Ovary (tissue), 7 donors: ENCODE measurements at regions not wholly inside any gene's neighbourhood (a gene's known extent, or its start where the extent isn't known, plus 50 kb on each side); places are given as distances from the start of the nearest gene placed in this dataset.

Experiments used
- DNase-seq, 5 donors: peaks; one replicate each; pipeline ENCODE4 v3.0.0-alpha.2; 2019 to 2020
- H3K27ac ChIP-seq, 2 donors: fragments of 200-600 bp; one replicate each; pipeline versions ENCODE4 v1.5.1 to v1.8.0; 2019 to 2022
- H3K27me3 ChIP-seq: fragments of 200-600 bp; one replicate; pipeline ENCODE4 v1.8.0; 2022
- H3K36me3 ChIP-seq: fragments of 200-600 bp; sonication (generic); one replicate; pipeline ENCODE4 v1.5.1; 2019
- H3K4me1 ChIP-seq: one replicate; pipeline ENCODE4 v1.8.1; 2013; ENCODE audit warnings: mild to moderate bottlenecking, moderate library complexity; ENCODE audit not compliant: insufficient read depth
- H3K4me3 ChIP-seq: fragments of 200-600 bp; sonication (generic); one replicate; pipeline ENCODE4 v1.5.1; 2017
- H3K9me3 ChIP-seq, 2 donors: fragments of 200-600 bp in 1 of 2; sonication (generic) in 1 of 2; one replicate each; pipeline versions ENCODE4 v1.5.1 to v1.8.1; 2013 to 2019; ENCODE audit warnings: mild to moderate bottlenecking in 1 of 2, moderate library complexity in 1 of 2
- CTCF ChIP-seq, 3 donors: fragments of 450-650 bp in 2 of 3; fragments of 200-600 bp in 1 of 3; IDR thresholded peaks; one replicate each; pipeline versions ENCODE4 v1.5.1 to v1.8.0; 2016 to 2022; ENCODE audit warnings: antibody characterized with exemption in 3 of 3, mild to moderate bottlenecking in 1 of 3
- EP300 ChIP-seq: sonication (generic); formaldehyde crosslinking; IDR thresholded peaks from one replicate; pipeline ENCODE4 v1.6.1; 2017; ENCODE audit warnings: antibody characterized with exemption
- POLR2A ChIP-seq: fragments of 450-650 bp; IDR thresholded peaks from one replicate; pipeline ENCODE4 v1.6.1; 2017; ENCODE audit warnings: antibody characterized with exemption, mild to moderate bottlenecking, moderate library complexity
- WGBS, 3 donors: extraction: QIAGEN DNeasy Blood & Tissue Kit in 1 of 3; methylation state at CpG; one replicate each; pipeline versions ENCODE4 v1.1.5 to v1.1.7; 2013 to 2017; 5-methylcytosine and 5-hydroxymethylcytosine counted together
- intact Hi-C, 4 donors: fragments of 100-400 bp; cut with DNase I; formaldehyde crosslinking; loops; one replicate each; pipeline versions ENCODE4 v1.11.0 to v1.15.1; 2022 to 2023
- donor health status: DM: no; HTN: no; CAD: no; lungs with moderate emphysema.
- donor health status: DM: no; HTN: no; CAD: no.
- donor health status: Bipolar disorder and iron deficiency.
- donor health status: DM: no; HTN: no; CAD: no.
- donor health status: DM: yes; HTN: yes; CAD: no.

- intact Hi-C loops: loop anchor here in 1 of 4 donors (5.0 kb wide), 1 partner anchor 160 kb away; no protein-coding TSS in a partner anchor
- no peaks in the 10 kb centered on the region for H3K36me3 ChIP-seq
- no peak for TF ChIP-seq CTCF (IDR thresholded peaks at IDR 0.05)
- no peak for TF ChIP-seq POLR2A
- no peak for TF ChIP-seq EP300
- no peak overlapping the region for H3K27ac ChIP-seq
- H3K9me3 ChIP-seq: no peaks in the 10 kb centered on the region
- no peak overlapping the region for H3K4me3 ChIP-seq
- H3K4me1 ChIP-seq: no peaks in the 10 kb centered on the region
- DNase-seq: no peak
- no peaks in the 10 kb centered on the region for H3K27me3 ChIP-seq
- WGBS, 3 donors: 82 to 88% (median 85%) methylated on average over 8 of the region's 8 CpGs
Measured at GRCh38 chr12:115756804-115757203, 520.7 kb downstream of the MED13L start.

DNA sequence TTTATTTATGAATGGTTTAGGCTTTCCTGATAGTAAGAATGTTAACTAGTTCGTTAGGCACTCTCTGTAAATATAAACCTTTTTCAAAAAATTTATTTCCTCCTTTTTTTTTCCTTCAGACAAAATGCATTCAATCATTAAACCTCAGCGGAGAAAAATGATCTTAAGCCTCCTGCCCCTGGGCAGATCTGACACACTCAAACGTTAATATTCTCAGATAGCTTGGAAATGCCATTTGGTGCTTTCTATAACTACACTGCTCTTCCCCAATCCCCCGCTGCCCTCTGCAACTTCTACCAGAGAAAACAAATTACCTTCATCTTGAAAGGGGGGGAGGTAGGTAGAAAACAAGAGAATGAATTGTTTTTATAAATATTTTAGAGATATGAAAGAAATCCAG, 521.2 kb downstream of the MED13L start:
- H3K27ac ChIP-seq: no peak overlapping the region
- H3K4me3 ChIP-seq: no peak overlapping the region
- TF ChIP-seq EP300 (no peak), POLR2A (no peak), CTCF (IDR thresholded peaks at IDR 0.05) (no peak)
- no peak for DNase-seq
- H3K9me3 ChIP-seq: no peaks in the 10 kb centered on the region
- H3K36me3 ChIP-seq: no peaks in the 10 kb centered on the region
- intact Hi-C loops: loop anchor here in 1 of 4 donors (5.0 kb wide), 1 partner anchor 161 kb away; no protein-coding TSS in a partner anchor
- 48 to 62% (median 60%) methylated on average over 4 of the region's 4 CpGs for WGBS, 3 donors
- no peaks in the 10 kb centered on the region for H3K27me3 ChIP-seq
- H3K4me1 ChIP-seq: no peaks in the 10 kb centered on the region

GRCh38 chr12:115755725-115756085, 521.8 kb downstream of the MED13L start:
- TF ChIP-seq CTCF (IDR thresholded peaks at IDR 0.05) (no peak), EP300 (no peak), POLR2A (no peak)
- WGBS, 3 donors: 6 to 31% (median 11%) methylated on average over 3 of the region's 3 CpGs
- Histone ChIP-seq H3K4me1 (no peaks in the 10 kb centered on the region), H3K27me3 (no peaks in the 10 kb centered on the region), H3K27ac (no peak overlapping the region), H3K4me3 (no peak overlapping the region), H3K36me3 (no peaks in the 10 kb centered on the region), H3K9me3 (no peaks in the 10 kb centered on the region)
- intact Hi-C loops: loop anchor here in 1 of 4 donors (5.0 kb wide), 1 partner anchor 162 kb away; no protein-coding TSS in a partner anchor
- no peak for DNase-seq

DNA sequence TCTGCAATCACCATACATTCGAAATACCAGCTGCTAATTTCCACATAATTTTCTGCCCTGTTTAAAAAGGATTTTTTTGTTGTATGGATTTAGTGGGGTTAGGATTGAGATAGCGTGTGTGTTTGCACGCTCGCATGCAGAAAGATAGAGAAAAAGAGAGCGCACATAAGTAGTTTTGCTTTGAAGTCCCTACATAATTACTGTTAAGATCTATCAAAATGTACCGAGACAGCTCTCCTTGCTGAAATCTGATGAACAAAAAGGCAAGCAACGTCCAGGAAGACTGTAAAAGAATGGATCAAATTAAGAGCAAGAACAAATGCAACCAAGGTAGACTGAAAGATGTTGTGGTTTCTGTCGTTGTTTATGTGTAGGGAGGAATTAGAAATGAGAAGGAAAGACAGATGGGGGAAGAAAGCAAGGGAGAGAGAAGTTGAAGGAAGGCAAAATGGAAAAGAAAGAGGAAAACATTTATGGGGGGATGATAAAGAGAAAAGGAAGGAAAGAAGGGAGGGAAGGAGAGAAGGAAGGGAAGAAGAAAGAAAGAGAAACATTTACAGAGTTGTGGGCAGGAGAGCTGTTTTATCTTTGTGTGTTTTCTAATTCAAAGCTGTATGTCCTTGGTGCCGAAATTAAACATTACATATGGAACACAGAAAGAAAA, 522.3 kb downstream of the MED13L start:
- Histone ChIP-seq H3K27me3 (no peaks in the 10 kb centered on the region), H3K36me3 (no peaks in the 10 kb centered on the region), H3K4me1 (no peaks in the 10 kb centered on the region), H3K4me3 (no peak overlapping the region), H3K9me3 (no peaks in the 10 kb centered on the region), H3K27ac (no peak overlapping the region)
- intact Hi-C loops: loop anchor here in 1 of 4 donors (5.0 kb wide), 1 partner anchor 162 kb away; no protein-coding TSS in a partner anchor
- no peak for DNase-seq
- 63 to 73% (median 66%) methylated on average over 9 of the region's 9 CpGs for WGBS, 3 donors
- TF ChIP-seq EP300 (no peak), POLR2A (no peak), CTCF (IDR thresholded peaks at IDR 0.05) (no peak)
